ENCODE measurements at regions not wholly inside any gene's neighbourhood (a gene's known extent, or its start where the extent isn't known, plus 50 kb on each side); places are given as distances from the start of the nearest gene placed in this dataset.

DNA sequence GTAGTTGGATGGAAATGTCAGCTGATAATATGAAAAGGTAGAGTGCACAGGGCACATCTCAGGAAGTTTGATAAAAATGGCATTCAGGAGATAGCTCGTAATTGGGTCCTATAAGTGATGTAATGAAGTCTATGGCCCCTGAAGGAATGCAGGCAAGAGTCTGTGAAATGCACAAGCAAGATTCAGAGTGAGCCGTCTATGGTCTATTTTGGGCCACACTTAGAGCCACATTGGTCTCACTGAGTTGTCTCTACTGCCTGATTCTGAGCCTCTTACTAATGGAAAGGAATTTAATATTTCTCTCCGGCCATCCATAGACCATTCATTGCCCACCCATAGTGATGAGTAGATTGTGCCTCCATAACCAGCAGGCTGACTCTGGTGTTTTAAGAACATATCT, 111.3 kb upstream of the KCNN2 start:
- DNase-seq (ENCODE audit: low spot score), result no peak

DNA sequence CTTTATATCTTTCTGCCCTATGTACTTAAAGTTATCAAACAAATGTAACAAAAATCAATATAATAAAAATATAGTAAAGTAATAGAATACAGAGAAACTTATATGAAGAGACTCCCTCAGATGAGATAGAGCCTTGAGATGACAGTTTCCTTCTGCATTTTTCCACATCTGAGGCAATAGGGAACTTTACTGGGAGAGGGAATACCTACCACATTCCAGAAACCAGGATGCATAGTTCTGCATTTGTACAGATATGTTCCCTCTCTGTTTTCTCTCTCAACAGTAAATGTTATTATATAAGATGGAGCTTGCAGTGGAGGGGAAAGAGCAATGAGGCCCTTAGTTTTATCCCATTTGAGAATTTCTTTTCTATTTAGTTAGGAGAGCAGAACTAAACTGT, 109.6 kb upstream of the KCNN2 start:
- DNase-seq (ENCODE audit: low spot score), result no peak

DNA sequence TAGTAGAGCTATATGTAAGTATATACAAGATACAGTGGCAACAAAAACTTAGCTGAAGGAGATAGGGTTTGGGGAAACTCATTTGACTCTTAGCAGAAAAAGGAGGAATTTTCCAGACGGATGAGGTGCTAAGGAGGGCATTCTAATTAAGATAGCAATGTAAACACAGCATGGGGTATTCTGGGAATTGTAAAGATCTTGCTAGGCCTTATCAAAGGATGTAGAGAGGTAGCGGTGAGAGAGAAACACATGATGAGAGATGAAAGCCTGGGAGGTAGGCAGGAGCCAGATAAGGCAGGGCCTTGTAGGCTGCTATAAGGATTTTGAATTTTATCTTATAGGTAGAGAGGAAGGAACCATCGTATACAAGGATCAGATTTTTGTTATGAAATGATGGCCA, 106.6 kb upstream of the KCNN2 start:
- no peak for DNase-seq (ENCODE audit: low spot score)

DNA sequence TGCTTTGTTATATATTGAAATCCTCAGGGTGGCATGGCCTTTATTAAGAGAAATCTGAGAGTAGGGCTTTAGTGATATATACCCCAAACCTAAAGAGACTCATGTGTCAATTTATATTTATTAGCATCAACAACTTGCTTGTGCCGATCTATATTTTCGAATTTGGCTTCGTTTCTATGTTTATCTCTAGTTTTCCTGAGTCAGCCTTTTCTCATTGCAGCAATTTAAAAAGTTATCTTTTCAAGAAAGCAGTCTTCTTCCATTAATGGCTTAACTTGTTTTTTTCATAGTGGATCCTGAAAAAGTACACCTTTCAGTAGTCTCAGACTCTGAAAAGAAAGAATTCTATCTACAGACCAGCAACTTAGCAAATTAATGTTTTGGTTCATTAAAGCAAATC, 99.9 kb upstream of the KCNN2 start:
- no peak for DNase-seq (ENCODE audit: low spot score)

DNA sequence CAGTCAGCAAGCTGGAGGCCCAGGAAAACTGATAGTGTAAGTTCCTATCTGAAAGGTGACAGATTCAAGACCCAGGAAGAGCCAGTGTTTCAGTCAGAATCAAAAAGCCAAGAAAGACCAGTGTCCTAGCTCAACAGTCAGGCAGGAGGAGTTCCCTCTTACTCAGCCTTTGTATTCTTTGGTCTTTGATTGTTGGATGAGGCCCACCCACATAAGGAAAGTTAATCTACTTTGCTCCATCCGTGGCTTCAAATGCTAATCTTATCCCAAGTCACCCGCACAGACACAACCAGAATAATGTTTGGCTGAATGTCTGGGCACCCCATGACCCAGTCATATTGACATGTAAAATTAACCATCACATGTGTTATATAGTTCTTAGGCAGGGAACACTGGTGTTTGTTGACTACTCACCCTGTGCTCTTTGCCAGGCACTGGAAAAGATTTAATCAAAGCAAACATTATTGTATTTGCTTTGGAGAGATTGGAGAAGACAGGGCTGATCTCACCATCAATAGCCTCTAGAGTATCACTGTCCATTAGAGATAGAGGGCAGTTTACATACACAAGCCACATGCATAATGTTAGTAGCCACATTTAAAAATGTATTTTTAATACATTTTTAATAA, 96.3 kb upstream of the KCNN2 start:
- DNase-seq (ENCODE audit: low spot score), result no peak

DNA sequence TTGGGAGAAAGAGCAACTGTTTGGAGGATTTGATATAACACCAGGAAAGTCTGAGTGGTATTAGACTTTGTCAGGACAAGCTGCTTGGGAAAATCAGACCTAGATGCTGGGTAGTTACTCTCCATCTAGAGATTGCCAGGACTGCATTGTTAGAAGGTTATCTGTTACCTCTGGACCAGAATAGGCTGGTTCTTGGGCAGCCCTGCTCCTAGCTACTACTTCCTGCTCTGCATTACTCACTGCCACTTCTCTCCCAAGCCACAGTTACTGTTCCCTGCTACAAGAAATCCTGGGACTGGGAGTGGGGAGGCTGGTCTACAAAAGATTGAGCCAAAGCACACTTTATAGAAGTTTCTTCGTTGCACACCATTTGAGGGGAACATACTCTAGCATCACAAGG, 95.5 kb upstream of the KCNN2 start:
- DNase-seq (ENCODE audit: low spot score), result no peak

DNA sequence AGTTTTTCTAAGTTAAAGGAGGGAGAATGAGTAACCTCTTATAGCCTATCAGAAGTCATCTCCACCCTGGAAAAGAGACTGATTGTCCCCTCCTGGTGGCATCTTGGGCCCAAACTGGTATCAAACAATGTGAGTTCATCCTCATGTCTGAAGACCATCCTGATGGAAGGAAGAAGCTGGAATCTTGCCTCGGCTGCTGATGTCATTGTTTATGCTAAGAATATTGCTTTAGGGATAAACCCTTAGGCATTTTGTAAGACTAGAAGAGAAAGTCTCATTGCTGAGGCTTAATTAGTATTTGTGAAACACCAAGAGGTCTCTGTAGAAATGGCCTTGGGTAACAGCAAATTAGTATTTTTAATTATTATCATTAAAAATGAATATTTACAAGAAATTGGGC, 65.7 kb upstream of the KCNN2 start:
- no peak for DNase-seq (ENCODE audit: low spot score)

DNA sequence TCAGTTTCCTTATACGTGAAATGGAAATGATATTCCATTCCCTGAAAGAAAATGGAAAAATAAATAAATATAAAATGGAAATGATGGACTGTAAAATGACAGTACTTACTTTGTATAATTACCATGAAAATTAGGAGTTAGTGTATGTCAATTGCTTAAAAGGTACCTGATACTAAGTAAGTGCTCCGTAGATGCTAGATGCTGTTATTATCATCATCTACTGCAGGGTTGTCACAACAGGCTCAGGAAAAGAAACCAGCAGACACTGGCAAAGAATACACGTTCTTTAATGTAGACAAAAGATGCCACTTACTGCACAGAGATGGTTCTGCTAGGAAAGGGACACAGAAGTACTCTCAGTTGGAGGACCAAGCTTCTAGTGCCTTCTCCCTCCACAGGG, 64.0 kb upstream of the KCNN2 start:
- DNase-seq (ENCODE audit: low spot score), result no peak

DNA sequence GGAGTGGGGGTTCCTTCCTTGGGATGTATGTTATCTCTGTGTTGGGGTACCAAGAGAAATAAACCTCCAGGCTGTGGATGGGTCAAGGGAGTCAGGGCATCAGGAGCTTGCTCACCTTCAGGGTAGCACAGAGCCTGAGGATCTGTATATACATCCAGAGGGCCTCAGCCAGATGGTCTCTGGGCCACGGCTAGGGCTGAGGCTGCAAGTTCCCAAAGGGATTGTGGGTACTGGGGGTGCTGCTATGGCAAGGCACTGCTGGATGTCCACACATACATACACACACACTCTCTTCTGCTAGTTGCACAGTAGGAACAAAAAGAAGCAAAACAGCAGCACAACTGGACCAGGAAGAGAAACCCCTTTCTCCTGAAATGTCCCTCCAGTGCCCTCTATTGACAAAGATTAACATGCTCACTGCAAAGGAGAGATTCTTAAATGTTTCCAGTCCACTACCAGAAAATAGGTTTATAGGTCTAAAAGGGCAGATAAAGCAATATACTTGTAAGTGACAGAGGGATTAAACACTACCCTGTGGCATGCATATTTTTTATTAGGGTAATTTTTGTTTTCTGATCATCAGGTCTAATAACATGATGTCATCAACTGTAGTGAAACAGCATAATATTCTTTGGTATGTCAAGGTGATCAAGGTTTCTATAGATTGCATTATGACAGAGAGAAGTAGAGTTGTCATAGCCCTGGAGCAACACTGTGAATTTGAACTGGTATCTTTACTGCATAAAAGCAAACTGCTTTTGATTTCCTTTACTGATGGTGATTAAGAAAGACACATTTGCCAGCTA, 56.3 kb upstream of the KCNN2 start:
- DNase-seq (ENCODE audit: low spot score), result peak; percentile 13

DNA sequence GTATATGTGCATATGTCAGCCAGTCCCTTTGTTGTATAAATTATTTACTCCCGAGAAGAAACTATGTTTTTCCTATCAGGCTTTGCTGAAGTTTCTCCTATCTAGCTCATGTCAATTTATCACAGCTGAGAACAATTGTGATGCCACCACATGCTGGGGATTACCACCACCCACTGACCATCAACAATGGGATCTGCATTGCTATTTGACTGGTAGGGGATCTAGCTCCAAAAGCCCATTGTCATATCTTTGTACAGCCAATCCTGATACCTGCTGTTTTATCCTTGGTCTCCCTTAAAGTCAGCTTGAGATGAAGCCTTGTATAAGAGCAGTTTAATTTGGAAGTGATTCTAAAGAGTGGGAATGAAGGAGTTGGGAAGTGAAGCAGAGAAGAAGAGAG, 53.9 kb upstream of the KCNN2 start:
- DNase-seq (ENCODE audit: low spot score), result no peak

DNA sequence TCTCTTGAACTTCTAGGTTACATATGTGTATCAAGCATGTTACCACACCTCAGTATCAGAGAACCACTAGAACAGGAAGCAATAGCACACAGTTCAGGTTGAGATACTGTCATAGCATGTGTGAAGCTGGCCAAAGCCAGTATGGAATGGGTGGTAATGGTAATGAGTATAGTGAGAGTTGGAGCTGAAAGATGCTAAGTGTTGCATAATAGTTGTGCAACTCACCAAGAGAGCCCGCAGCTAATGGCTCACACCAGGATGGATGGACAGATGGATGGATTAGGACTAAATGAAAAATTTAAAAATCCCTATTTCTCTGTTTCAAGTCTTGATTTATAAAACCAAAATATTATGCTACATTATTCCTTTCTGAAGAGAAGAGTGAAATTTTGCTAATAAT, 53.4 kb upstream of the KCNN2 start:
- DNase-seq (ENCODE audit: low spot score), result no peak

DNA sequence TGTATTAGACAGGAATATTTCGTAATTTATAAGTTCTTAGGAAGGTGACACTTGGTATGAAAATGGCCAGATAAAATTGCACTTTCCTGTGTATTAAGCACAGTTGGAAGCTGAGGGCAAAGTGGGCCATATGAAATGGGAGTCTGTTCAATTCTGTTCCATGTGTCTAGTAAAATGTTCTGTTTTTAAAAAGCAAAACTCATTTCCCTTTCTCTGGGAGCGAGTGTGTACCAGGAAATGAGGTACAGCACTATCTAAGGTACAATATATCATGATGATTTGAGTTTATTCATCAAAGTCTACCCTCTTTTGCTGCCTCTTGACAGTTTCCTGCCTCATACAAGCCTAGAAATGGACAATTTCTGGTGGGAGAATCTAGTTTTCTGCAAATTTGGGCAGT, 51.2 kb upstream of the KCNN2 start:
- DNase-seq (ENCODE audit: low spot score), result no peak

DNA sequence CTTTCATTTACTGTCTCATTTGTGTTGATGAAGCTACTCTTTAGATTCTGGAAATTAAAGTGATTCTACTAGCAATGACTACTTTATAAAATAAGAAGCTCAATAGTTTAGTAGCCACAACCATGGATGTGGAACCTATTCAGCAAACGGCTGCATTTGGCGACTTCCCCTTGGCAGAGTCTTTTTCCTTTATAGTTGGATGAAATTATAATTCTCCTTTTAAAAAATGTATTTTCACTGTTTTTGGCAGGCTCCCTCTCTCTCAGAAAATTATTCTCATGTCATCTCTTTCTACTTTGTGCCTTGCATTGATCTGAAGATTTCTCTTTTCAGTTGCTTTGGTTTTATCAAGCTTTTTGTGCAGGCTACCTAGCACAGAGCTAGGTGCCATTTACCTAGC, 50.6 kb upstream of the KCNN2 start:
- DNase-seq (ENCODE audit: low spot score), result no peak

DNA sequence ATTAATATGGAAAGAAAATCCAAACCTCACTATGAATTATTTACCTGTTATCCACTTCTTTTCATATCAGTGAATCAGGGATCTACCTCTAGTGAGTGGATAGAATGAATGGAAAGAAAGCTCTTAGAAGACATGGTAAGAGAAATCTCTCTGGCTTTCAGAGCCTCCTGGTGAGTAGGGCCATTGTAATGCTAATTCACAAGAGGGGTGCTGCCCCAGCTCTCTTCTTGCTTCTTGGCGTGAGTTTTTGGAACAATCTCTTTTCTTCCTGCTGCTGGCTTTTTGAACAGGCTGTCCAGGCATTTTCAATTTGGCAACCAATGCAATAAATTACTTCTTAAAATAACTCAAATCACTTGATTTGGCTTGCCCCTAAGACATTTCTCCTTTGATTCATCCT, 49.9 kb upstream of the KCNN2 start:
- DNase-seq (ENCODE audit: low spot score), result no peak
